ENCODE measurements at regions not wholly inside any gene's neighbourhood (a gene's known extent, or its start where the extent isn't known, plus 50 kb on each side); places are given as distances from the start of the nearest gene placed in this dataset.
A peak's percentile ranks its signal among the peaks of the same experiment; 100 is the strongest.

DNA sequence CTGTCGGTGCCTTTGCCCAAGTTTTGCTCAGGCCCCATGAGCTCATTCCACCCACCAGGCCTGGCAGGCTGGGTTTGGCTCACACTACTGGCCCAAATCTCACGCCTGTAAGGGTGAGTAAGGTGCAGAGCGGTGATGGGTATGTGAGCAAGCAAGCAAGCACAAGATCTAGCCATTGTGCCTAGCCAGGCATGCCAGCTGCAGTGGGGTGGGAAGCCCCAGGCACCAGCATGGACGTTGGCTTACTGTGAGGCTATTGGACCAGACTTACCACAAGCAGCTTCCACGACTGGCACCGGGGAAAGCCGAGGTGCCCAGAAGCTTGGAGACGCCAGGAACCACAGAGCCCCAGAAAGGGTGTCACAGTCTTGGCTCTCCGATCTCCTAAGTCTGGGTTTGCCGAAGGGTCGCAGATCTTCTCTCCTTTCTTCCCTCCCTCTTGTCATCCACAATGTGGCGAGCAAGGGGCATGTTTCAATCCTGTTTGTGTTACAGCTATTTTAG is 2659.4 kb upstream of the PCDH20 start:
- Histone ChIP-seq H3K9ac (ENCODE audit: low read length) (no peak overlapping the region), H3K36me3 (ENCODE audit: low read length) (no peaks in the 10 kb centered on the region), H3F3A (ENCODE audit: insufficient read depth) (no peaks in the 10 kb centered on the region), H3K4me3 (ENCODE audit: insufficient read depth, low read length, poor library complexity, severe bottlenecking) (no peak overlapping the region), H3K79me2 (ENCODE audit: insufficient read depth, low read length) (no peaks in the 10 kb centered on the region), H3K27ac (ENCODE audit: low read depth, low read length) (no peak overlapping the region), H3K9me3 (ENCODE audit: insufficient read depth, low read length) (no peaks in the 10 kb centered on the region), H4K20me1 (ENCODE audit: low read depth, low read length) (no peaks in the 10 kb centered on the region), H2AFZ (ENCODE audit: low read depth, low read length, severe bottlenecking) (peak overlapping the region; percentile 13), H3K4me2 (ENCODE audit: low read depth, low read length, poor library complexity, severe bottlenecking) (no peak overlapping the region), H3K27me3 (ENCODE audit: low read length) (no peaks in the 10 kb centered on the region), H3K9me2 (replicated peaks; ENCODE audit: insufficient read depth, low read length) (no peaks in the 10 kb centered on the region)
- no peak for TF ChIP-seq CTCF (IDR thresholded peaks at IDR 0.05; ENCODE audit: insufficient read depth, low read length, poor library complexity, severe bottlenecking)
- no peak for TF ChIP-seq EZH2phosphoT487 (conservative IDR thresholded peaks at IDR 0.05; ENCODE audit: low read length)

GRCh38 chr13:64073203-64073602 is 2657.6 kb upstream of the PCDH20 start:
- Histone ChIP-seq H3K36me3 (ENCODE audit: low read length) (no peaks in the 10 kb centered on the region), H3K4me3 (ENCODE audit: insufficient read depth, low read length, poor library complexity, severe bottlenecking) (no peak overlapping the region), H2AFZ (ENCODE audit: low read depth, low read length, severe bottlenecking) (no peak overlapping the region), H4K20me1 (ENCODE audit: low read depth, low read length) (no peaks in the 10 kb centered on the region), H3K27ac (ENCODE audit: low read depth, low read length) (no peak overlapping the region), H3K79me2 (ENCODE audit: insufficient read depth, low read length) (no peaks in the 10 kb centered on the region), H3K9ac (ENCODE audit: low read length) (no peak overlapping the region), H3K9me2 (replicated peaks; ENCODE audit: insufficient read depth, low read length) (no peaks in the 10 kb centered on the region), H3K27me3 (ENCODE audit: low read length) (no peaks in the 10 kb centered on the region), H3F3A (ENCODE audit: insufficient read depth) (no peaks in the 10 kb centered on the region), H3K9me3 (ENCODE audit: insufficient read depth, low read length) (no peaks in the 10 kb centered on the region), H3K4me2 (ENCODE audit: low read depth, low read length, poor library complexity, severe bottlenecking) (no peak overlapping the region)
- no peak for TF ChIP-seq CTCF (IDR thresholded peaks at IDR 0.05; ENCODE audit: insufficient read depth, low read length, poor library complexity, severe bottlenecking)
- TF ChIP-seq EZH2phosphoT487 (conservative IDR thresholded peaks at IDR 0.05; ENCODE audit: low read length) = no peak

DNA sequence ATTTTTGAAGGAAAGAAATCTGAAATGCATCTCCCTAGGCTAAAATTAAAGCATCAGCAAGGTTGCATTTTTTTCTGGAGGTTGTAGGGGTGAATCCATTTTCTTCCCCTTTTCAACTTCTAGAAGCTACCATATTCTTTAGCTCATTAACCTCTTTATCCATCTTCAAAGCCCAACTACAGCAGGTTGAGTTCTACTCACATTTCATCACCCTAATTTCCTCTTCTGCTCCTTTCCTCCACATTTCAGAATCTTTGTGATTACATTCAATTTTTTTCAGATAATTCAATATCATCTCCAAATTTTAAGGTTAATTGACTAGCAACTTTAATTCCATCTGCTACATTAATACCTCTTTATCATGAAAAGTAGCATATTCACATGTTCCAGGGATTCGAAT is 2655.7 kb upstream of the PCDH20 start:
- Histone ChIP-seq H3K27ac (ENCODE audit: low read depth, low read length) (no peak overlapping the region), H3K4me3 (ENCODE audit: insufficient read depth, low read length, poor library complexity, severe bottlenecking) (no peak overlapping the region), H2AFZ (ENCODE audit: low read depth, low read length, severe bottlenecking) (peak overlapping the region; percentile 74), H3K9me2 (replicated peaks; ENCODE audit: insufficient read depth, low read length) (no peaks in the 10 kb centered on the region), H3K27me3 (ENCODE audit: low read length) (no peaks in the 10 kb centered on the region), H3K36me3 (ENCODE audit: low read length) (no peaks in the 10 kb centered on the region), H3K9me3 (ENCODE audit: insufficient read depth, low read length) (no peaks in the 10 kb centered on the region), H3F3A (ENCODE audit: insufficient read depth) (no peaks in the 10 kb centered on the region), H3K4me2 (ENCODE audit: low read depth, low read length, poor library complexity, severe bottlenecking) (no peak overlapping the region), H3K9ac (ENCODE audit: low read length) (no peak overlapping the region), H4K20me1 (ENCODE audit: low read depth, low read length) (no peaks in the 10 kb centered on the region), H3K79me2 (ENCODE audit: insufficient read depth, low read length) (no peaks in the 10 kb centered on the region)
- TF ChIP-seq CTCF (IDR thresholded peaks at IDR 0.05; ENCODE audit: insufficient read depth, low read length, poor library complexity, severe bottlenecking) = no peak
- TF ChIP-seq EZH2phosphoT487 (conservative IDR thresholded peaks at IDR 0.05; ENCODE audit: low read length) = no peak

Measured in SU-DHL-6 (cell line).